HG03565 (cell line): ENCODE measurements at regions not wholly inside any gene's neighbourhood (a gene's known extent, or its start where the extent isn't known, plus 50 kb on each side); places are given as distances from the start of the nearest gene placed in this dataset.
"Not testable (repeated sequence)": the region's sequence is repeated elsewhere in the genome, so short reads cannot be mapped to it uniquely, and the experiment has no call there.

Experiments
- ATAC-seq: cut with Tn5 transposase; IDR thresholded peaks from one replicate; pipeline ENCODE4 v1.9.1; 2021; ENCODE audit warnings: mild to moderate bottlenecking, moderate library complexity; ENCODE audit not compliant: unreplicated experiment

- no peak for ATAC-seq
Observed at GRCh38 chr6:91080871-91081270, 494.0 kb upstream of the MAP3K7 start.

GRCh38 chr6:91079969-91080368 lies 493.1 kb upstream of the MAP3K7 start:
- ATAC-seq = no peak

GRCh38 chr6:91075244-91075976 lies 488.5 kb upstream of the MAP3K7 start:
- no peak for ATAC-seq

DNA sequence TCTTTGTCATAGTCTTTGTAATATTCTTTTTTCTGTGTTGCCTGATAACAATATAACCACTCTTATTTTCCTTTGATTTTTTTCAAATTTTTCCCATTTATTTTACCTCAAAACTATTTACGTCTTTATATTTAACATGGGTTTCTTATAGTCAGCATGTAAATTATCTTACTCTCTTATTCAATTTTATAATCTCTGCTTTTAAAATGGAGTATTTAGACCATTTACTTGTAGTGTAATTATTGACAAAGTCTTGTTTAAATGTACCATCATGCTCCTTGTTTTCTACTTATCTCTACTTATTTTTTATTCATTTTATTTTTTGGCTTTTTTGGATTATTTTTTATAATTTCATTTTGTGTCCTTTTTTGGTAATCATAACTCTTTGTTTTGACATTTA lies 476.5 kb upstream of the MAP3K7 start:
- ATAC-seq = no peak

GRCh38 chr6:91057689-91058088 lies 470.8 kb upstream of the MAP3K7 start:
- ATAC-seq = no peak

GRCh38 chr6:91055959-91056358 lies 469.1 kb upstream of the MAP3K7 start:
- ATAC-seq = no peak

DNA sequence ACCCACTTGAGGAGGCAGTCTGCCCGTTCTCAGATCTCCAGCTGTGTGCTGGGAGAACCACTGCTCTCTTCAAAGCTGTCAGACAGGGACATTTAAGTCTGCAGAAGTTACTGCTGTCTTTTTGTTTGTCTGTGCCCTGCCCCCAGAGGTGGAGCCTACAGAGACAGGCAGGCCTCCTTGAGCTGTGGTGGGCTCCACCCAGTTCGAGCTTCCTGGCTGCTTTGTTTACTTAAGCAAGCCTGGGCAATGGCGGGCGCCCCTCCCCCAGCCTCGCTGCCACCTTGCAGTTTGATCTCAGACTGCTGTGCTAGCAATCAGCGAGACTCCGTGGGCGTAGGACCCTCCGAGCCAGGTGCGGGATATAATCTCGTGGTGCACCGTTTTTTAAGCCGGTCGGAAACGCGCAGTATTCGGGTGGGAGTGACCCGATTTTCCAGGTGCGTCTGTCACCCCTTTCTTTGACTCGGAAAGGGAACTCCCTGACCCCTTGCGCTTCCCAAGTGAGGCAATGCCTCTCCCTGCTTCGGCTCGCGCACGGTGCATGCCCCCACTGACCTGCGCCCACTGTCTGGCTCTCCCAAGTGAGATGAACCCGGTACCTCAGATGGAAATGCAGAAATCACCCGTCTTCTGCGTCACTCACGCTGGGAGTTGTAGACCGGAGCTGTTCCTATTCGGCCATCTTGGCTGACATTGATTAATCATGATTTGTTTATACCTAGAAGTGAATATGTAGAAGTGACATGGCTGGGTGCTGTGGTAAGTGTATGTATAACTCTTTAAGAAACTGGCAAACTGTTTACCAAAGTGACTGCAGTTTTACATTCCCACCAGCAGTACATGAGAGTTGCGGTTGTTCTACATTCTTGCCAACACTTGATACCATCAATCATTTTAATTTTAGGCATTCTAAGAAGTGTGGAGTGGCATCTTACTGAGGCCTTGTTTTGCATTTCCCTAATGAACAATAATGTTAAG lies 465.9 kb upstream of the MAP3K7 start:
- not testable (repeated sequence) for ATAC-seq

- no peak for ATAC-seq
Observed at GRCh38 chr6:91045161-91045560, 458.3 kb upstream of the MAP3K7 start.

GRCh38 chr6:91043751-91044150 lies 456.9 kb upstream of the MAP3K7 start:
- no peak for ATAC-seq

- no peak for ATAC-seq
Observed at GRCh38 chr6:91042656-91043055, 455.8 kb upstream of the MAP3K7 start.

GRCh38 chr6:91033964-91034363 lies 447.1 kb upstream of the MAP3K7 start:
- ATAC-seq = no peak

GRCh38 chr6:91031581-91031980 lies 444.7 kb upstream of the MAP3K7 start:
- no peak for ATAC-seq

GRCh38 chr6:91029211-91029610 lies 442.3 kb upstream of the MAP3K7 start:
- no peak for ATAC-seq

GRCh38 chr6:91023529-91023928 lies 436.7 kb upstream of the MAP3K7 start:
- ATAC-seq = no peak

DNA sequence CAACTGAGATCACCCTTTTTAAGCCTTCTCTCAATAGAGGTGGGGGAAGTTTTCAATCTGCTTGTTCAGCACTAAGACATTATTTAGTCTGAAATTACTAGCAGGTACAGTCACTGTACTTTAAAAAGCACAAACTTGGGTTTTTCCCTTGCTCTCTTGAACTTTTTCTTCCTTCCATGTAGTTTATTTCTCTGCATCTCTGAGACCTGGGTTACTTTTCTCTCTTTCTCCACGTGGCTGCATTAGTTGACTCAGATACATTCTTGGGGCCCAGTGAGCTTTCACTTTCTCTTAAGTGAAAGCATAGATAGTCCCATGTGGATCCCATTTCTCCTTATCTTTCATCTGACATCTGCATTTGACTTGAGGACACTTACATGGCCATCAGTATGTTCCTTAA lies 433.9 kb upstream of the MAP3K7 start:
- peak; percentile 83 for ATAC-seq

GRCh38 chr6:91018586-91018985 lies 431.7 kb upstream of the MAP3K7 start:
- ATAC-seq = no peak

DNA sequence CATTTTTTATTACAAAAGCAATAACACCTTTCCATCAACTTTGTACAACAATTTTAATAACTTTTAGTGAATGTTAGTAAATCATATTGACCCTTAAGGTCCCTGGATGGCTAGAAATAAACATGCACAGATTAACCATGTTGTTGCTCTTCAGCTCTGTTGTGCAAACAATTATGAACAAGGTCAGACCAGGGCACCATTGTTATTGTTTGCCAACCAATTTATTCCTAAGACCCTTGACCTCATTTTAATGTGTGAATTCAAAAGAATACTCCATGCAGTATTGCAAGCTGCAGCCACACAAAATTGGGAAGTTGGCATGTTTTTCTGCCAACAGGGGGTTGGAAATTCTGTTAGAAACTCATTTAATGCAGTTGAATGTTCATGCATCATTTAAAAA lies 426.6 kb upstream of the MAP3K7 start:
- ATAC-seq = no peak

- no peak for ATAC-seq
Observed at GRCh38 chr6:90997076-90997475, 410.2 kb upstream of the MAP3K7 start.

DNA sequence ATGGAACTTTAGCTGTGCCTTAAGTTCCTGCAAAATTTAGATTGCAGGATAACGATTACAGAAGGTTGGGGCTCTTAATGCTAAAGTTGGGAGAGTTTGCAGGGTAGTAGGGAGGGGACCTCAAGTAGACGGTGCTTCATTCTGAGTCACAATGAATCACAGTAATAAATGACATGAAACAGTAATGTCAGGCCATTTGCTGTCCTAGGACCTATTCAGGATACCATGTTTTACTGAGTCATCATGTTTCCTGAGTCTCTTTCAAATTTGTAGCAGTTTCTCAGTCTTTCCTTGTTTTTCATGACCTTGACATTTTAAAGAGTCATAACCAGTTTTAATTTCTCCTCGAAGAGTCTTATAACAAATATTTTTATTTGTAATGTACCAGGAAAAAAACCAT lies 406.9 kb upstream of the MAP3K7 start:
- no peak for ATAC-seq

DNA sequence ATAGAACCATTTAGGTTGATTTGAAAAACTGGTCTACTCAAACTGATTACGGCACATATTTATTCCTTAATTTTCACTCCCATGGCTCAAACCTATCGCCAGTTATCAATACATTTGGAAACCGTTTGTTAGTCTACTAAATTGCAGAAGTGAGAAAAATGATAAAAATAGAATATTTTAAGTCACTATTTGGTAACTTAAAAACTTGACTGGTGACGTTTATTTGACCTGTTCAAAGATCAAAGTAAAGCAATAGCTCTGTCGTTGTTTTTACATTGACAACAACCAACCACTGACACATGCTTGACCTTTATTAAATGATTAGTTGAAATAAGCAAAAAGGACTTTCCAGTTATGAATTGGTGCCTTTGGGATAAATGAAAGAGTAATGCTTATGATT lies 402.9 kb upstream of the MAP3K7 start:
- ATAC-seq = no peak

GRCh38 chr6:90984066-90984465 lies 397.2 kb upstream of the MAP3K7 start:
- ATAC-seq = no peak

DNA sequence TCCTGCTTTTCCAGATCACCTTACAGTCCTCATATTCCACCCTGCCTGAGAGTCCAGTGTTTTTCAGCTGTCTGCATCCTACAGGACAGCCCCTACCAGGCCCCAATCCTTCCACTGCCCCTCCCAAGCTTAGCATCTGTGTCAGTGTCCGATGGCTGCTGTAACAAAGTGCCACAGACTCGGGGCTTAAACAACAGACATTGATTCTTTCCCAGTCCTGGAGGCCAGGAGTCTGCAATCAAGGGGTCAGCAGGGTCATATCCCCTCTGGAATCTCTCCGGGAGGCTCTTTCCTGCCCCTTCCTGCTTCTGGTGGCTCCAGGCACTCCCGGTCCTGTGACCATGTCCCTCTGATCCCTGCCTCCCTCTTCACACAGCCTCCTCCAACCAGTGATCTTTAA lies 396.6 kb upstream of the MAP3K7 start:
- ATAC-seq = no peak
